BJ (cell line): ENCODE measurements at regions not wholly inside any gene's neighbourhood (a gene's known extent, or its start where the extent isn't known, plus 50 kb on each side); places are given as distances from the start of the nearest gene placed in this dataset.

Experiments used
- CTCF ChIA-PET: fragments of 350-600 bp; formaldehyde crosslinking; extraction: SDS; loops from one replicate; lab custom pipeline; 2021; ENCODE audit warnings: antibody characterized with exemption, inconsistent platforms; lab: Yijun Ruan, JAX
- POLR2A ChIA-PET: fragments of 300-600 bp; sonication (Branson Sonifier 250); formaldehyde crosslinking; extraction: SDS; loops from one replicate; lab custom pipeline; 2021; ENCODE audit warnings: antibody characterized with exemption; lab: Charles Lee
- DNase-seq: peaks from one replicate; pipeline ENCODE4 v3.0.0-alpha.2; 2011; ENCODE audit warnings: low read depth
- H3K27me3 ChIP-seq: 2 replicates; pipeline ENCODE4 v1.6.0; 2011; ENCODE audit warnings: low read length; ENCODE audit not compliant: control insufficient read depth, insufficient read depth
- H3K36me3 ChIP-seq: 2 replicates; pipeline ENCODE4 v1.5.1; 2011; ENCODE audit warnings: low read length; ENCODE audit not compliant: control insufficient read depth, insufficient read depth
- H3K4me3 ChIP-seq: 2 replicates; pipeline ENCODE4 v1.5.1; 2011; ENCODE audit warnings: low read depth, mild to moderate bottlenecking, control low read depth, low read length
- TF ChIP-seq, protein P1 (sequence below): IDR thresholded peaks from 2 replicates; pipeline ENCODE4 v1.5.1; 2011; ENCODE audit warnings: low read depth, mild to moderate bottlenecking, control low read depth, inconsistent platforms, low read length, moderate library complexity; ENCODE audit not compliant: insufficient read depth

DNA sequence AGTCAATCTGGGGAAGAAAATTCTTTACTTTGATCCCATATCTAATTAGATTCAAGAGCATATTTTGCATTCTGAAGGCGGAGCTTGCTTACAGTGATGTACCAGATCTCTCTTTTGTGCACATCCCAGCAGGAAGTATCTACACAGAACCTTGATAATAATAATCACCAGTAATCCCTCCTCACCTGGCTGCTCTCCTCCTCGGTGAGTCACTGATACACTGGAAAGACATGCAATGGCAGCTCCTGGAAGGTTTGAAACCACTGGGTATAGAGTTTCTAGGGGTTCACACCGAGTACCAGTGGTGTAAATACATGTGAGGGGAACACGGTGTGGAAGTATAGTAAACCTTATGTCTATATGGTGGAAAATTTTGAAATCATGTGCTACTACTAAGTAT is 205.5 kb upstream of the TARS1 start:
- no peak for DNase-seq
- ChIA-PET CTCF (interaction anchor here (0.9 kb wide), 1 partner anchor 65 kb away, joined by 3 read pairs; no protein-coding TSS in a partner anchor), POLR2A (no interaction called here)
- no peak overlapping the region for H3K4me3 ChIP-seq
- no peaks in the 10 kb centered on the region for H3K27me3 ChIP-seq
- TF ChIP-seq, protein P1, sequence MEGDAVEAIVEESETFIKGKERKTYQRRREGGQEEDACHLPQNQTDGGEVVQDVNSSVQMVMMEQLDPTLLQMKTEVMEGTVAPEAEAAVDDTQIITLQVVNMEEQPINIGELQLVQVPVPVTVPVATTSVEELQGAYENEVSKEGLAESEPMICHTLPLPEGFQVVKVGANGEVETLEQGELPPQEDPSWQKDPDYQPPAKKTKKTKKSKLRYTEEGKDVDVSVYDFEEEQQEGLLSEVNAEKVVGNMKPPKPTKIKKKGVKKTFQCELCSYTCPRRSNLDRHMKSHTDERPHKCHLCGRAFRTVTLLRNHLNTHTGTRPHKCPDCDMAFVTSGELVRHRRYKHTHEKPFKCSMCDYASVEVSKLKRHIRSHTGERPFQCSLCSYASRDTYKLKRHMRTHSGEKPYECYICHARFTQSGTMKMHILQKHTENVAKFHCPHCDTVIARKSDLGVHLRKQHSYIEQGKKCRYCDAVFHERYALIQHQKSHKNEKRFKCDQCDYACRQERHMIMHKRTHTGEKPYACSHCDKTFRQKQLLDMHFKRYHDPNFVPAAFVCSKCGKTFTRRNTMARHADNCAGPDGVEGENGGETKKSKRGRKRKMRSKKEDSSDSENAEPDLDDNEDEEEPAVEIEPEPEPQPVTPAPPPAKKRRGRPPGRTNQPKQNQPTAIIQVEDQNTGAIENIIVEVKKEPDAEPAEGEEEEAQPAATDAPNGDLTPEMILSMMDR, result no peak
- no peaks in the 10 kb centered on the region for H3K36me3 ChIP-seq

DNA sequence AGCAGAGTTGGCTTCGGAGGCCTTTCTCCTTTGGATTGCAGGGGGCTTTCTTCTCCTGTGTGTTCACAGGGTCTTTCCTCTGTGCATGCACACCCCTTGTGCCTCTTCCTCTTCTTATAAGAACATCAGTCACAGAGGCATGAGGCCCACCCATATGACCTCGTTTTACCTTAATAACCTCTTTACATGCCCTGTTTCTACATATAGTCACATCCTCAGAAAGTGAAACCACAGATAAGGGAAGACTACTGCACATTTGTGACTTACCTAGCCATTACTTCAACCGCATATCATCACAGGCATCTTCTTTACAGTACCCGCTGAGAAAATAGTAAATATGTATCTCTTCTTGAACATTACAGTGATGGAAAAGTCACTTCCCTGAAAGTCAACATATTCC is 204.9 kb upstream of the TARS1 start:
- H3K4me3 ChIP-seq, result no peak overlapping the region
- no peaks in the 10 kb centered on the region for H3K27me3 ChIP-seq
- no peak for DNase-seq
- H3K36me3 ChIP-seq, result no peaks in the 10 kb centered on the region
- TF ChIP-seq, protein P1, result no peak
- ChIA-PET CTCF (no interaction called here), POLR2A (no interaction called here)

DNA sequence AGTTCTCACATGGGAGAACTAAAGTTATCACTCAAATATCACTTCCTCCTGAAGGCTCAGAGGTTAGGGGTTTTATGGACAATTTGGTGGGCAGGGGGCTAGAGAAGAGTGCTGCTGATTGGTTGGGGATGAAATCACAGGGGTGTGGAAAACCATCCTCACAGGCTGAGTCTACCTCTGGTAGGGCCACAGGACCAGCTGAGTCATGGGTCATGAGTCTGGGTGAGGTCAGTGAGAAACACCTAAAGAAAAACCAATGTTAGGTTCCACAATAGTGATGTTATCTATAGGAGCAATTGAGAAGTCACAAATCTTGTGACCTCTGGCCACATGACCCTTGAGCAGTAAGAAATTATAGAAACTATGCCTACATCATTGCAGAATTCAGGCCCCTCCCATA is 203.3 kb upstream of the TARS1 start:
- no peak overlapping the region for H3K4me3 ChIP-seq
- DNase-seq, result no peak
- no peaks in the 10 kb centered on the region for H3K27me3 ChIP-seq
- TF ChIP-seq, protein P1, result no peak
- ChIA-PET CTCF (no interaction called here), POLR2A (no interaction called here)
- H3K36me3 ChIP-seq, result no peaks in the 10 kb centered on the region

DNA sequence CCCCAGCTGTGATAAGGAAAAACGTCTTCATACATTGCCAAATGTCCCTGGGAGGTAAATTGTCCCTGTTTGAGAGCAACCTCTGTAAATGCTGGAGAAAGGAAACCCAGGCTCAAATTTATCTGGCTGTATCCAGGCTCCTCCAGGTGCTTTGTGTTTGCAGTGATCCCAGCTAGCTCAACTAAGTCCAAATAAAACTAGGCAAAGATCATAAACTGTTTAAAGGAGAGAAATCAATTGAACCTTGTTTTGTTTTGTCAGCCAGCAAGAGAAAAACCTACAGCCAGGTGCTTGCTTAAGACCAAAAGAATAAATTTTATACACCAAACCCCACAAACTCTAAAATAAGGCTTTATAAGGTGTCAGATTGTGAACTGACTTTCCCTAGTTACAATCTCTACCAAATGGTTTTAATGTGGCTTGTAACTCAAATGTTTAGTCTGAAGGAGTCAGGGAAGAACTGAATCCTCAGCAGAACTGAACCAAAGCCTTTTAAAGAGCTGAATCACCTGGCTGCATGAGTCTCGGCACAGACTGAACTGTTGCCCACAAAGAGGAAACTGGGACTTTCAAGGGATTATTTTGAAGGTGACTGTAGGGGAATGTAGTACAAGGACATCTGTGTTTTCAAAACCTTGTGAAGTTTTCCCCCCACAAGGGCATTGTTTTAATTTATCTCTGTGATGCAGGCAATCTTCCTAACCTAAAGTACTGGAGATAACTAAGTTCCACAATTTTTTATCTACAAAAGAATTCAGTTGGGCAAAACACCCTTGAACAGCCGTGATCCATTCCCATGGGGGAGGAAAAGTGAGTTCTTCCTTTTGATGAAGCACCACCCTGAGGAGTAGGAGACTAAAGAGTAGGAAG is 201.7 kb upstream of the TARS1 start:
- DNase-seq, result no peak
- H3K27me3 ChIP-seq, result no peaks in the 10 kb centered on the region
- no peaks in the 10 kb centered on the region for H3K36me3 ChIP-seq
- TF ChIP-seq, protein P1, result no peak
- CTCF ChIA-PET, result no interaction called here
- POLR2A ChIA-PET, result no interaction called here
- H3K4me3 ChIP-seq, result no peak overlapping the region

DNA sequence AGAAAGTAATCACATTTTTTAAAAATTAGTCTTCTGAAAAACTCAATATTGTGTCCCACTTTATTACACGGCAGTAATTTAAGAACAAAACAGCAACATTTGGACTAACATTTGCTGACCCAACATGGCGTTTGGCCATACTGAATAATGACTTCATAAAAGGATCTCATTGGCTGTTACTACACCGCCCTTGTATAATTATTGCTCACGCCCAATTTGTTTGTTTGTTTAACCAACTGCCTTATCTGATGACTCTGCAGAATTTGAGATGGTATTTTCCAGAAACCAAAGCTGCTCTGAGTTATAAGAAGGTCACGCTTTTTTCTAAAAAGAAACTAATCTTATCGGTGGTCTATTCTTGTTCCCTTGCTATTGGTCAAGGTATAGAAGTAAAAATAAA is 200.2 kb upstream of the TARS1 start:
- CTCF ChIA-PET, result no interaction called here
- TF ChIP-seq, protein P1, result no peak
- no peak overlapping the region for H3K4me3 ChIP-seq
- POLR2A ChIA-PET, result no interaction called here
- no peaks in the 10 kb centered on the region for H3K36me3 ChIP-seq
- DNase-seq, result no peak
- no peaks in the 10 kb centered on the region for H3K27me3 ChIP-seq
